K562 (cell line): ENCODE measurements at regions not wholly inside any gene's neighbourhood (a gene's known extent, or its start where the extent isn't known, plus 50 kb on each side); places are given as distances from the start of the nearest gene placed in this dataset.

Source experiments
- ATAC-seq: fragments of 200-7000 bp; cut with Tn5 transposase; 3 replicates; pipeline ENCODE4 v1.9.1; 2020; ENCODE audit warnings: moderate library complexity
- BruUV-seq: library from RNA; stranded (reverse); fragments of 400-500 nt; replicated peaks from 2 replicates; lab custom pipeline; 2021; lab: Mats Ljungman, UMichigan
- CTCF ChIA-PET: fragments of 300-600 bp; formaldehyde crosslinking; extraction: SDS; loops from one replicate; lab custom pipeline; 2021; ENCODE audit warnings: low intra/inter-chr PET ratio; lab: Yijun Ruan, JAX
- POLR2A ChIA-PET: fragments of 300-600, 350-650 bp; sonication (Branson Sonifier 250); formaldehyde crosslinking; extraction: SDS; loops from one replicate; lab custom pipeline; 2021; ENCODE audit warnings: antibody characterized with exemption, inconsistent platforms; lab: Yijun Ruan, JAX
- DNase-seq, 4 experiments: peaks; one replicate each; pipeline versions ENCODE4 v3.0.0 to v3.0.0-alpha.2; 2011 to 2018; ENCODE audit warnings: low spot score in 3 of 4, mixed read lengths in 3 of 4; ENCODE audit errors: extremely low read depth in 1 of 4
- FAIRE-seq: peaks from 2 replicates; lab custom pipeline; 2011; peaks lifted over from hg19 to GRCh38; lab: Jason Lieb, UNC
- H2AFZ ChIP-seq: 2 replicates; pipeline ENCODE4 v1.6.0; 2011; ENCODE audit warnings: low read depth, low read length, control low read depth, inconsistent platforms
- H3K27ac ChIP-seq: fragments of 200-600 bp; 3 replicates; pipeline ENCODE4 v1.8.0; 2011; ENCODE audit warnings: low read depth, mild to moderate bottlenecking, control low read depth, inconsistent platforms, low read length, moderate library complexity, mixed read lengths; ENCODE audit errors: extremely low read depth
- H3K27me3 ChIP-seq, 2 experiments: fragments of 300-600 bp in 1 of 2; 2 replicates in 1 of 2; 3 replicates in 1 of 2; pipeline versions ENCODE4 v1.6.0 to v1.8.0; 2011; ENCODE audit warnings: inconsistent platforms in 2 of 2, low read length in 2 of 2, mild to moderate bottlenecking in 1 of 2, mixed read lengths in 1 of 2, moderate library complexity in 1 of 2; ENCODE audit not compliant: control insufficient read depth in 2 of 2, insufficient read depth in 2 of 2
- H3K36me3 ChIP-seq: fragments of 300-600 bp; 3 replicates; pipeline ENCODE4 v1.8.0; 2011; ENCODE audit warnings: mild to moderate bottlenecking, low read length, inconsistent platforms; ENCODE audit not compliant: control insufficient read depth, insufficient read depth
- H3K4me1 ChIP-seq, 2 experiments: fragments of 200-600 bp in 1 of 2; replicated peaks in 1 of 2; 2 replicates in 1 of 2; 3 replicates in 1 of 2; pipeline versions ENCODE4 v1.5.1 to v1.8.0; 2011; ENCODE audit warnings: inconsistent platforms in 2 of 2, low read length in 2 of 2, mild to moderate bottlenecking in 1 of 2, mixed read lengths in 1 of 2, moderate library complexity in 1 of 2; ENCODE audit not compliant: control insufficient read depth in 2 of 2, insufficient read depth in 2 of 2
- H3K4me2 ChIP-seq: 2 replicates; pipeline ENCODE4 v1.6.1; 2011; ENCODE audit warnings: low read length, control low read depth, inconsistent platforms, mixed read lengths; ENCODE audit not compliant: insufficient read depth
- H3K4me3 ChIP-seq: fragments of 200-600 bp; sonication (generic), shearing (Covaris generic); 2 replicates; pipeline ENCODE4 v1.5.1; 2016; ENCODE audit warnings: control low read depth, inconsistent platforms
- H3K79me2 ChIP-seq: fragments of 200-600 bp; 3 replicates; pipeline ENCODE4 v1.8.0; 2011; ENCODE audit warnings: low read length, inconsistent platforms; ENCODE audit not compliant: control insufficient read depth, insufficient read depth
- H3K9ac ChIP-seq, 2 experiments: 2 replicates each; pipeline versions ENCODE4 v1.6.0 to v1.6.1; 2011; ENCODE audit warnings: low read depth in 2 of 2, low read length in 2 of 2, control low read depth in 1 of 2, inconsistent platforms in 1 of 2, mild to moderate bottlenecking in 1 of 2, mixed read lengths in 1 of 2; ENCODE audit not compliant: insufficient read depth in 1 of 2
- H3K9me1 ChIP-seq: one replicate; pipeline ENCODE4 v1.6.0; 2011; ENCODE audit warnings: inconsistent platforms, mild to moderate bottlenecking, low read length, moderate library complexity; ENCODE audit not compliant: control insufficient read depth, insufficient read depth
- H3K9me3 ChIP-seq: replicated peaks from 2 replicates; pipeline ENCODE4 v1.5.1; 2011; ENCODE audit warnings: low read depth, low read length, inconsistent platforms; ENCODE audit not compliant: control insufficient read depth, insufficient read depth
- H4K20me1 ChIP-seq: replicated peaks from 2 replicates; pipeline ENCODE4 v1.6.1; 2011; ENCODE audit warnings: low read length, inconsistent platforms, mixed read lengths; ENCODE audit not compliant: control insufficient read depth, insufficient read depth
- CAMTA2 ChIP-seq: fragments of 250-450 bp; sonication (Bioruptor Pico); conservative IDR thresholded peaks from 2 replicates; pipeline ENCODE4 v1.5.1; 2022
- DMBX1 ChIP-seq: fragments of 250-450 bp; sonication (Bioruptor Pico); IDR thresholded peaks from 2 replicates; pipeline ENCODE4 v1.8.0; 2022; ENCODE audit warnings: inconsistent platforms, mild to moderate bottlenecking, moderate library complexity, borderline replicate concordance
- HBP1 ChIP-seq: fragments of 450-650 bp; formaldehyde crosslinking; IDR thresholded peaks from 2 replicates; pipeline ENCODE4 v1.4.0; 2022; ENCODE audit warnings: missing genetic modification characterization
- NEUROD1 ChIP-seq: fragments of 150-350 bp; IDR thresholded peaks from 2 replicates; pipeline ENCODE4 v1.6.1; 2014; ENCODE audit warnings: borderline replicate concordance, low read length, low read depth; ENCODE audit not compliant: partially characterized antibody
- RFX1 ChIP-seq: fragments of 450-650 bp; IDR thresholded peaks from 2 replicates; pipeline ENCODE4 v1.6.1; 2016; ENCODE audit warnings: mild to moderate bottlenecking, moderate library complexity
- SMARCA4 ChIP-seq: fragments of 450-650 bp; IDR thresholded peaks from 2 replicates; pipeline ENCODE4 v1.6.1; 2016
- STAT5B ChIP-seq: fragments of 250-450 bp; sonication (Bioruptor Pico); IDR thresholded peaks from 2 replicates; pipeline ENCODE4 v1.8.0; 2021; ENCODE audit warnings: mild to moderate bottlenecking, inconsistent platforms
- TRIM28 ChIP-seq: fragments of 450-650 bp; IDR thresholded peaks from 2 replicates; pipeline ENCODE4 v1.6.1; 2017
- U2AF2 ChIP-seq: fragments of 200-400 bp; formaldehyde crosslinking; optimal IDR thresholded peaks from 2 replicates; pipeline ENCODE3; 2017; ENCODE audit warnings: low read depth, mild to moderate bottlenecking, low read length
- ZNF318 ChIP-seq, 2 experiments: fragments of 450-650 bp; IDR thresholded peaks; 2 replicates each; pipeline ENCODE4 v1.6.1; 2016; ENCODE audit warnings: mild to moderate bottlenecking in 2 of 2, borderline replicate concordance in 1 of 2, low read depth in 1 of 2, moderate library complexity in 1 of 2
- WGBS: fragments of 100-300 bp; shearing (Covaris generic); methylation state at CpG from one replicate; pipeline ENCODE4 v1.1.6; 2016; ENCODE audit warnings: low coverage, mixed read lengths; ENCODE audit not compliant: insufficient coverage; ENCODE audit errors: missing lambda C conversion rate; 5-methylcytosine and 5-hydroxymethylcytosine counted together
- in situ Hi-C: fragments of 300-500 bp; cut with MboI; formaldehyde crosslinking; loops from 4 replicates; pipeline ENCODE4 v1.15.0; 2018; ENCODE audit warnings: inconsistent platforms, mixed read lengths
- intact Hi-C: fragments of 100-400 bp; cut with micrococcal nuclease; formaldehyde crosslinking; loops from 2 replicates; pipeline ENCODE4 v1.14.2; 2022

- Histone ChIP-seq H3K27me3 (no peaks in the 10 kb centered on the region), H3K4me1 (no peaks in the 10 kb centered on the region), H3K4me3 (no peak overlapping the region), H3K9me3 (no peaks in the 10 kb centered on the region), H3K9ac (no peak overlapping the region), H3K36me3 (no peaks in the 10 kb centered on the region), H3K79me2 (no peaks in the 10 kb centered on the region), H3K9me1 (no peaks in the 10 kb centered on the region), H3K4me2 (no peak overlapping the region), H3K27ac (no peak overlapping the region), H4K20me1 (no peaks in the 10 kb centered on the region), H2AFZ (no peak overlapping the region)
- no peak for FAIRE-seq
- ATAC-seq: no peak
- ChIA-PET POLR2A (no interaction called here), CTCF (interaction anchor here (0.5 kb wide), 1 partner anchor 8 kb away, joined by 3 read pairs; no protein-coding TSS in a partner anchor)
- no peak for DNase-seq
- intact Hi-C loops (no loop called here), in situ Hi-C loops (loop anchor here (25.0 kb wide), 1 partner anchor 300 kb away; no protein-coding TSS in a partner anchor)
- WGBS: 4% methylated on average over 5 of the region's 7 CpGs
- no TSS peak for BruUV-seq
- TF ChIP-seq NEUROD1: no peak
- TF ChIP-seq U2AF2: no peak
- no peak for TF ChIP-seq STAT5B (CRISPR knock-in tag)
- TF ChIP-seq DMBX1 (CRISPR knock-in tag): no peak
- no peak for TF ChIP-seq TRIM28
- TF ChIP-seq CAMTA2 (CRISPR knock-in tag): no peak
- no peak for TF ChIP-seq RFX1
- no peak for TF ChIP-seq ZNF318 (IDR thresholded peaks at IDR 0.05; ENCODE audit: borderline replicate concordance in 1 of 2, low read depth in 1 of 2)
- no peak for TF ChIP-seq SMARCA4
- TF ChIP-seq HBP1: no peak
These were observed 165.6 kb upstream of the NABP1 start for GRCh38 chr2:191512216-191512835.
